Glutamatergic neuron (in vitro differentiated cells): ENCODE measurements at regions not wholly inside any gene's neighbourhood (a gene's known extent, or its start where the extent isn't known, plus 50 kb on each side); places are given as distances from the start of the nearest gene placed in this dataset.

Experiments
- DNase-seq: peaks from one replicate; pipeline ENCODE4 v3.0.0; 2022
- H3K27ac Mint-ChIP-seq: one replicate; pipeline ENCODE4 v1.8.0; 2020; ENCODE audit warnings: mild to moderate bottlenecking, mixed read lengths, inconsistent platforms; ENCODE audit not compliant: unreplicated experiment
- H3K27me3 Mint-ChIP-seq: one replicate; pipeline ENCODE4 v1.8.0; 2020; ENCODE audit warnings: mild to moderate bottlenecking, moderate library complexity, mixed read lengths, inconsistent platforms; ENCODE audit not compliant: unreplicated experiment
- H3K36me3 Mint-ChIP-seq: one replicate; pipeline ENCODE4 v1.8.0; 2020; ENCODE audit warnings: mild to moderate bottlenecking, mixed read lengths, inconsistent platforms; ENCODE audit not compliant: unreplicated experiment
- H3K4me1 Mint-ChIP-seq: one replicate; pipeline ENCODE4 v1.8.0; 2020; ENCODE audit warnings: mild to moderate bottlenecking, low read depth, mixed read lengths, inconsistent platforms; ENCODE audit not compliant: unreplicated experiment
- H3K4me3 Mint-ChIP-seq: one replicate; pipeline ENCODE4 v1.8.0; 2020; ENCODE audit warnings: mild to moderate bottlenecking, mixed read lengths, inconsistent platforms; ENCODE audit not compliant: unreplicated experiment
- H3K9me3 Mint-ChIP-seq: one replicate; pipeline ENCODE4 v1.8.0; 2020; ENCODE audit warnings: mild to moderate bottlenecking, moderate library complexity, mixed read lengths, inconsistent platforms; ENCODE audit not compliant: unreplicated experiment
- TF ChIP-seq, protein P1 (sequence below): fragments of 200-600 bp; sonication (generic); IDR thresholded peaks from one replicate; pipeline ENCODE4 v1.5.0; 2021; ENCODE audit not compliant: partially characterized antibody, unreplicated experiment

- DNase-seq, result no peak
- no peak overlapping the region for H3K27ac Mint-ChIP-seq
- H3K36me3 Mint-ChIP-seq, result no peaks in the 10 kb centered on the region
- TF ChIP-seq, protein P1, sequence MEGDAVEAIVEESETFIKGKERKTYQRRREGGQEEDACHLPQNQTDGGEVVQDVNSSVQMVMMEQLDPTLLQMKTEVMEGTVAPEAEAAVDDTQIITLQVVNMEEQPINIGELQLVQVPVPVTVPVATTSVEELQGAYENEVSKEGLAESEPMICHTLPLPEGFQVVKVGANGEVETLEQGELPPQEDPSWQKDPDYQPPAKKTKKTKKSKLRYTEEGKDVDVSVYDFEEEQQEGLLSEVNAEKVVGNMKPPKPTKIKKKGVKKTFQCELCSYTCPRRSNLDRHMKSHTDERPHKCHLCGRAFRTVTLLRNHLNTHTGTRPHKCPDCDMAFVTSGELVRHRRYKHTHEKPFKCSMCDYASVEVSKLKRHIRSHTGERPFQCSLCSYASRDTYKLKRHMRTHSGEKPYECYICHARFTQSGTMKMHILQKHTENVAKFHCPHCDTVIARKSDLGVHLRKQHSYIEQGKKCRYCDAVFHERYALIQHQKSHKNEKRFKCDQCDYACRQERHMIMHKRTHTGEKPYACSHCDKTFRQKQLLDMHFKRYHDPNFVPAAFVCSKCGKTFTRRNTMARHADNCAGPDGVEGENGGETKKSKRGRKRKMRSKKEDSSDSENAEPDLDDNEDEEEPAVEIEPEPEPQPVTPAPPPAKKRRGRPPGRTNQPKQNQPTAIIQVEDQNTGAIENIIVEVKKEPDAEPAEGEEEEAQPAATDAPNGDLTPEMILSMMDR, result no peak
- no peaks in the 10 kb centered on the region for H3K27me3 Mint-ChIP-seq
- H3K9me3 Mint-ChIP-seq, result no peaks in the 10 kb centered on the region
- H3K4me3 Mint-ChIP-seq, result no peak overlapping the region
- no peaks in the 10 kb centered on the region for H3K4me1 Mint-ChIP-seq
Measured at GRCh38 chr4:125952631-125953030, 637.9 kb downstream of the FAT4 start.

GRCh38 chr4:125956276-125956675 lies 641.5 kb downstream of the FAT4 start:
- peaks cover 1% of the 10 kb centered on the region for H3K27me3 Mint-ChIP-seq
- H3K9me3 Mint-ChIP-seq, result peaks cover 4% of the 10 kb centered on the region
- H3K4me3 Mint-ChIP-seq, result no peak overlapping the region
- DNase-seq, result no peak
- no peaks in the 10 kb centered on the region for H3K36me3 Mint-ChIP-seq
- peaks cover 6% of the 10 kb centered on the region for H3K4me1 Mint-ChIP-seq
- TF ChIP-seq, protein P1, result no peak
- no peak overlapping the region for H3K27ac Mint-ChIP-seq

GRCh38 chr4:125958519-125958918 lies 643.8 kb downstream of the FAT4 start:
- Mint-ChIP-seq H3K36me3 (no peaks in the 10 kb centered on the region), H3K4me3 (no peak overlapping the region), H3K9me3 (peaks cover 9% of the 10 kb centered on the region), H3K4me1 (peaks cover 22% of the 10 kb centered on the region), H3K27ac (no peak overlapping the region), H3K27me3 (peaks cover 7% of the 10 kb centered on the region)
- TF ChIP-seq, protein P1, result no peak
- no peak for DNase-seq

GRCh38 chr4:125961626-125962025 lies 646.9 kb downstream of the FAT4 start:
- Mint-ChIP-seq H3K9me3 (peaks cover 9% of the 10 kb centered on the region), H3K36me3 (no peaks in the 10 kb centered on the region), H3K27me3 (peaks cover 7% of the 10 kb centered on the region), H3K4me1 (peaks cover 22% of the 10 kb centered on the region), H3K27ac (peak overlapping the region; percentile 98), H3K4me3 (peak overlapping the region; percentile 70)
- TF ChIP-seq, protein P1, result no peak
- peak; percentile 78 for DNase-seq

DNA sequence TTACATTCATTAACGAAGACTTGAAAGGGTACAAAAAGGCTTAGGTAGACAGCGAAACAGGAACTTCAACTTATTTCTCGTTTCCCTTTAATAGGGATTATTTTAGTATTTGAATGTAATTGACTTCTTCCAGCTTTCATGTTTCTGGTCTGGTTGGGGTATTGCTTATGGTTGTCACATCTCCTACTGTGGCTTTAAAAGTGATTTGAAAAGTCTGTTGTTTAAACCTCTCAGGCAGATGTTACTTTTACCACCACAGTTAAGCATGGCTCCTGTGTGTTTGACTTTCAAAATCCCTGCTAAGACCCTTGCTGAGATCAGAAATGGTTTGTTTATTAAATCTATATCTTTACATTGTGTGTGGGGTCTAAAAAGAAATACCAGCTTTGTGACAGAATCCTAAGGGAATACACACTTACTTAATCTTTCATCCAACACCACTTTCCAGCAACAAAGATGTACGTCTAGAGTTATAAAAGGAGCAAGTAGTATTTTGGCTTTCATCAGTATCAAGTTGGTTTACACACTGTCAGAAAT lies 661.2 kb downstream of the FAT4 start:
- Mint-ChIP-seq H3K4me3 (no peak overlapping the region), H3K4me1 (peaks cover 8% of the 10 kb centered on the region), H3K27me3 (peaks cover 2% of the 10 kb centered on the region), H3K36me3 (no peaks in the 10 kb centered on the region), H3K27ac (no peak overlapping the region), H3K9me3 (peaks cover 1% of the 10 kb centered on the region)
- TF ChIP-seq, protein P1, result no peak
- no peak for DNase-seq
